GM19372 (cell line): ENCODE measurements at regions not wholly inside any gene's neighbourhood (a gene's known extent, or its start where the extent isn't known, plus 50 kb on each side); places are given as distances from the start of the nearest gene placed in this dataset.
"Not testable (repeated sequence)": the region's sequence is repeated elsewhere in the genome, so short reads cannot be mapped to it uniquely, and the experiment has no call there.

Source experiments
- ATAC-seq: cut with Tn5 transposase; IDR thresholded peaks from one replicate; pipeline ENCODE4 v1.9.1; 2021; ENCODE audit warnings: mild to moderate bottlenecking, low read depth, moderate library complexity; ENCODE audit not compliant: unreplicated experiment

DNA sequence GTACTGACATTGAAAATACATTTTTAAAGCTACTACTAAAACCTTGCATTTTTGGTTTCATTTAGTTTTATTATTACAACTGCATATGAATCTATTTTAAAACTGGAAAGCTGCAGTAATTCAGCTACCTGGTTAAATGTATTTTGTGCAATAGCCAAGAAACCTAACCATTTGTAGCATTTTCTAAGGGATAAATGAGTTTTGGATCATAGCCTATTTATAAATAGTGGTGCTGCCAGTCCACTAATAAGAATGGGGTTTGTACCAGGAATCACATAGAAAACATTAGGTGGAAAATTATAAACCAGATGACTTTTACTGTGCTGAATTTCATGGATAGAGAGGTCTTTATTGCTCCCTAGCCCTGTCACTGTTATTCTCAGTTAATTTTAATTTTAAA lies 454.7 kb downstream of the DIPK2A start:
- ATAC-seq, result no peak

DNA sequence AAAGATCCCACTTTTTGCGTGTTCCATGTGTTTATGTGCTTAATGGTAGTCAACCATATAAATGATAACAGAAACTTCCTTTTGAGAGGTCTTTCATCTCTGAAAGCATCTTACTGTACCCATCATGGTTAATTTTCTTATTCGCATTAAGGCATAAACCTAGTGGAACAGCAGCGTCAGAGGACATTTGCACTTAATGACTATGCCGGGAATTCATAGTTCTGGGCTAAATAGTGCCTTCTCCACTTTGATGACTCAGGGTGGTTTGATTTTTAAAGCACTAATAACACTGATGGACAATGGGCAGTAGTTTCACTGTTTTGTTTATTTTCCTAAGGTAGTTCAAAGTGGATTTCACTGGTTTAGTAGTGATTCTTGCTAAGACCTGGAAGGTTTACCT lies 455.3 kb downstream of the DIPK2A start:
- no peak for ATAC-seq

DNA sequence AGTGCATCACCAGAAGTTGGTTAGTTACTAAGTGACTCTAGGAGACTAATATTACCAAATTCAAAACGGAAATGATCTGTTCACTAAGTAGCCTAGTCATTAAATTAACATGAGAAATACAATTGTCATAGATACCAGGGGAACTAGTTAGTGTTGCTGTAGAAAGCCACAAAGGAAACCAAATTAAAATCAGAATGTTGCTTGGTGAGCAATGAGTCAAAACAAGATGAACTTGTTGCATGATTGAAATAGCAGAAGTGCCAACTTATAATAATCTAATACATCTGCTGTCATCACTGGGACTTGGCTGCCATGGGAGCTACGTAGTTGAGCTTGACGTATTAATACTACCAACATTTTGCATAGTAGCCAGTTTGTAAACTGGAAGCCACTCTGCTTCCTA lies 458.1 kb downstream of the DIPK2A start:
- ATAC-seq, result no peak

DNA sequence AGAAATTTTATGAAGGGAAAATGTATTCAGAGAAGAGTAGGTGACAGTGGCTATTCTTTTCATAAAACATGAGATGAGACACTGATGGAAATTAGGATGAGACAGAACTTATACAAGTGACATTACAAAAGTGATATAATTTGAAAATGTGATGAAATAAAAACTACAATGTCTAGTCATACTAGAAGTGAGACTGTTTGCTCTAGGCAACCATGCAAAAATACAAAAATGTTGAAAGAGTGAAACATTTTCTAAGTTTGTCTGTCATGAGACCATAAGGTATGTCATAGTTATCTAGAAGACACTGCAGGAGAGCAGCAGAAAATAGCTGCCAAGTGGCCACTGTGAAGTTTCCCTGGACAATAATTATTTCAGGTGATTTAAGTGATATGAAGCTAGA lies 459.5 kb downstream of the DIPK2A start:
- ATAC-seq, result no peak

DNA sequence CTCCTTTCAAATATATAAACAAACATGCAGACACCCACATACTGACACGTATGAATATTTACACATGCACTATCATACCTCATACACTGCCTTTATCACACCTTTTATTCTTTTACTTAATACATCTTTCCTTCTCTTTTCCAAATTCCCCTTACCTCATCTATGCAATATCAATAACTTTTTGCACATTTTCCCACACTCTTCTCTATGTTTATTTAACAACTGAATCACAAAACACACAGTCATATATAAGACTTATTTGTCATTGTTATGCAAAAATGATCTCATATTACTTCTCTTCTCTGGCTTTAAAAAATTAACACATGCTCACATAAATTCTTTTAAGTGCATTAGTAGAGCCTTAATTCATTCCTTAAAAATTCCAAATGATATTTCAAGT lies 461.4 kb downstream of the DIPK2A start:
- no peak for ATAC-seq

DNA sequence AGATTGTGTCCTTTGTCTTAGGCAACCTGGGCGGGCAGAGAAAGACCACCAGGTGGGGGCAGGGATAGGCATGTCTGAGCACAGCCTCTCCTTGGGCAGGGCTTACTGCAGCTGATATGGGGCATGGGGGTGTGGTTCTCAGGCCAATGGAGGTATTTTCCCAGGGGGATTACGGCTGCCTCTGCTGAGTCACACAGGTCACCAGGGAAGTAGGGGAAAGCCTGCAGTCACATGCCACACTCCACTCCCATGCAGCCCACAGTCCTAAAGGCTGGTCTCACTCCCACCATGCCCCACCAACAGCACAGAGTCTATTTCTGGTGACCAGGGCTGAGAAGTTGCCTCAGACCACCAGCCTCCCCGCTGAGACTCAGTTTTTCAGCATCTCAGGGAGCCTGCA lies 466.4 kb downstream of the DIPK2A start:
- ATAC-seq, result peak; percentile 58

DNA sequence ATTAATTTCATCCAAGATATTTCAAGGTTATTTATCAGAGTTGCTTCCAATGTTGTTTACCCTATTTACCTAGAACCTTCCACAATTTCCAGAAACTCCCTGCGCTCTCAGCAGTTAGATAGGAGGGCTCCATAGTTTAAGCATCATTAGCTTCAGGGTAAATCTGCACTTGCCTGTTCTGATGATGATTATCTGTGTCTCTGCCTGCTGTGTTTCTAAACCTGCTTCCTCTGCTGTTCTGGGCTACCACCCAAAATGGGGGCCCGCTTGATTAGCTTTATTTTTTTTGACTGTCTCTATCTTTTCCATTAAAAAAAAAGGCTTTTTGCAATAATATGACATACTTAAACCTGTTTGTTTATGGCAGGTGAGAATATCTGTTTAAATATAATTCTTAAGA lies 472.4 kb downstream of the DIPK2A start:
- ATAC-seq, result no peak

DNA sequence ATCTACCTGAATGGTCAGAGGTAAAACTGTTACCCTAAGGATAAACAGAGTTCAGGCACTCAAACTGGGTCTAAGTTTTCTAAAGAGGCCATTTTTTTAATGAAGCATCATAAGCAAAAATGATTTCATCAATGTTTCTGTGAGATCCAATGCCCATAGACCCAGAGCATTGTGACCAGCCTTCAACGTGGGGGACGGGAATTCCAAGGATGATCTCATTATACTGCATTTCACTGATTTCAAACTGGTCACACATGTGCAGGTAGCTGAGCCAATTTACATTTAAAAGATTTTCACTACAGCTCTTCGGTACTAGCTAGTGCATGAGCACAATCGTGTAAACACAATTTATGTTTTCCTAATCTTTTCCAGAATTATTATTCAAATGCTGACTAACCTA lies 472.9 kb downstream of the DIPK2A start:
- no peak for ATAC-seq

DNA sequence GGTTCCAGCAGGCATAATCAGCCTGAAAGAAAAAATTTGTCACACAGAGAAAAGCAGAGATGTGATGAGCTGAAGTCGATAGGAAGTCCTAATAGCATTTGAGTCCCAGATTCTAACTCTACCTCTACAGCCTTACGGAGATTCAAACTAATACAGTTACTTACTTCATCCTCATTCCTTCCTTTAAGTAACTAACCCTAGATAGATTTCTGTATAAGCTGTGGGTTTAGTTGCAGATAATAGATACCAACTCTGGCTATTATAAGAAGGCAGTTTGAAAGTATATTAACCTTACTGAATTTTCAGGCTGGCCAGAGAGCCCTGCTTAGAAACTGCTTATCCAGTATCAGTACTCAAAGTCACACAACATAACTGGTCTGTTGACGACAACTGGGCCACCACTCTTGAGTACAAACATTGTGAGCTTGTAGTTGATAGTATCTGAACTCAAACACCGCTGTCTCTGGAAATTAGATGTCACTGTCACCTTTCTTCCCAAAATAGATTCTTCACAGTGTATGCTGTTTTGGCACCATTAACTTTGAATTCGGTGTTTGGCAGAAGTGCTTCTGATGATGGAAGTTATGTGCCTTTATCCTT lies 484.3 kb downstream of the DIPK2A start:
- no peak for ATAC-seq

DNA sequence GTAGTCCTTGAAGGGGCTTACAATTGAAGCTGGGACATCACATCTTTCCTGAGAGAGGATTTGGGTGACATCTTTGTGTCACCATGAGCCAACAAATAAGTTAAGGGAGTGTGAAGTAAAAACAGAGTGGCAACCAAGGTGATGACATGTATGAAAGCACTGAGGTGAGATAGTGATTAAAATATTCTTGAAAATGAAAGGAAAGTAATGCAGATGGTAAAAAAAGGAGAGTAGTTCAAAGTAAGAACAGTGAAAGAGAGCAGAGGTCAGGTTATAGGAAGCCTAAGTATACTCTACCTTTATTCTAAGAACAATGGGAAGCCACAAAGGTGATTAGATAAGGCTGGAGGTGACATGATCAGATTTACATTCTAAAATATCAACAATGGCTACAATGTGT lies 486.1 kb downstream of the DIPK2A start:
- no peak for ATAC-seq

DNA sequence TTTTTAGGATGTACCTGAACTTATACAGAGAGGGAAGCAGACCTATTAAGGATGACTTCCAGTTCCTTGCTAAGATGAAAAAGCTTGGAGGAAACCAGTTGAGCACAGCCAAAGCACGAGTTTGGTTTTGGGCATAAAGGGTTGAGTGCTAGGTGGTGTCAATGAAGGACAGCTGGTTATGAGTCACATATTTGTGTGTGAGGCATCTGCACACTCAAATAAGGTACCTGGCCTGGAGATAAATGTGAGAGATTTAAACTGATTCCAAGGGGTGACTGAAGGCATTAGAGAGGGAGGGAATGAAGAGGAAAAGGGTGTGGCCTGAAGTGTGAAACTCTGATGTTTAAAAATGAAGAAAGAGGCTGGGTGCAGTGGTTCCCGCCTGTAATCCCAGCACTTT lies 486.7 kb downstream of the DIPK2A start:
- ATAC-seq, result no peak

DNA sequence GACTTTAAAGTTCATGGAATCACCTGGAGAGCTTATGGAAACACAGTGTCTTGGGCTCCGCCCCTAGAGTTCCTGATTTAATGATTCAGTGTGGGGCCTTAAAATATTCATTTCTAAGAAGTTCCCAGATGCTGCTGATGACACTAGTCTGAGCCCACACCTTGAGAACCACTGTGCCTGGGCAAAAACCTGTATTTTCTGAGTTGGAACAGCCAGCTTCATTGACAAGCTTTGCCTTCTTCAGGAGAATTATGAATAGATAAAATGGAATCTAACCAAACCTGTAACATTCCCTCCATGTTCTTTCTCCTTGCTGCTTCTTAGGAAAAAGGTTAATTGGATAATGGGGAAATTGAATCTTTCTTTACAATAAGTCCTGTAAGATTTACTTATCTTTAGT lies 490.7 kb downstream of the DIPK2A start:
- ATAC-seq, result no peak

DNA sequence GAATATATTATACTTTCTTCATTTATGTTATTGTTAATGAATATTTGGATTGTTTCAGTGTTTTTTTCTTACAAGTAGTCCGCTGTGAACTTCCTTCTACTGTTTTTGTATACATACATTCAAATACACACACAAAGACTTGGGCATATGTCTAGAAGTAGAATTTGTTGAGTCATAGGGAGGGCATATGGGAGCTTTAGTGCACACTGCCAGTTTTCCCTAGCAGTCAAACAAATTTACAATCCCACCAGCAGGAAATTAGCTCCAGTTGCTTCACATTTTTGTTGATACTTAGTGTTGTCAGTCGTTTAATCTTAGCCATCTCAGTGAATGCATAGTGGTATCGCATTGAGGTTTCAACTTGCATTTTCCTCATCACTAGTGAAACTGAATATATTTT lies 492.3 kb downstream of the DIPK2A start:
- no peak for ATAC-seq

DNA sequence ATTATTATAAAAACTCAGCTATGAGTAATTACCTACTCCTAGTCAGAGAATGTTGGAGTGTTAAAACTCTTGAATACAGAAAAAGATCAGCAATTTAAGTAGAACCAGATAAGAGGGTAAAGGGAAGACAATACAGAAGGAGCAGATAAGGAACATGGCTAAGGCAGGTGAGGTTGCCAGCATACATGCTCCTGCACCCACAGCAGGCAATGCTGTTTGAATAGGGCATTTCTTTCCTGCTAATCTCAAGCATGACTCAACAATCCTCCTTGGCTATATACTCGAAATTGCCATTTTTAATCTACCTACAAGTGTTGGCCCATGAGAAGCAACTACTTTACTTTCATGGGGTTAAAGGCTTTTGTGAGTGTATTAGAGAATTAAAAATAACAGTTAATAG lies 494.5 kb downstream of the DIPK2A start:
- ATAC-seq, result no peak

DNA sequence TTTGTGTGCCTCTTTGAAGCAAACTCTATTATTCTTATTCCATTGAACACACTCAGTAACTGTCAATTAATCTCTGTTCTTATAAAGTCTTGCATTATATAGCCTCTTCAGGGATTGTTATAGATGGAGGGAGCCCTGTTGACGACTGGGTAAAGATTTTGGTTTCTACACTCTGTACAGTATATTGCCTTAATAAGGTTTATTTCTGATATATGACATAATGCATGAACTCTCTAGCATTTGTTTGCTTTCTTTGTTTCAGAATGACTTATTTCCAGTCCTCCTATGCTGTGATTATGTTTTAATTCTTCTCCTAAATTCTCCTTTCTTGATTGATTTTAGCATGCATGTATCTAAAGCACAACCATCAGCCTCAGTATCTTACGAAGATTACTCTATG lies 494.9 kb downstream of the DIPK2A start:
- no peak for ATAC-seq

DNA sequence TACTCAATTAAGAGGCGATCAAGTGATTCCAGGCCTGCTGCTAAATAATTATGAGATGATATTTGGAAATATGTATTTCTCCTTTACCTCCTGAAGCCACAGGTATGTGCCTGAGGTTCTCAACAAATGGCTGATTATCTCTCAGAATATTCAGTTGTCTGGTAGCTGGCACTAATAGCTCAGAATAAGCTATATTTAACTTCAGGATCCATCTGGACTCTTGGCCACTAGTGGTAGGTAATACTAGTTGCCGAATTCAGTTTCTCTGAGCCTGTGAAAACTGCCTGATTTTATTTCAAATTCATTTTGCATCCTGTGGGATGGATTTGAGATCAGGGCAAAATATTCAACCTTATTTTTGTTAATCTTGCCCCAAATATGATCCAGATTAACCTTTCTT lies 499.0 kb downstream of the DIPK2A start:
- ATAC-seq, result no peak

DNA sequence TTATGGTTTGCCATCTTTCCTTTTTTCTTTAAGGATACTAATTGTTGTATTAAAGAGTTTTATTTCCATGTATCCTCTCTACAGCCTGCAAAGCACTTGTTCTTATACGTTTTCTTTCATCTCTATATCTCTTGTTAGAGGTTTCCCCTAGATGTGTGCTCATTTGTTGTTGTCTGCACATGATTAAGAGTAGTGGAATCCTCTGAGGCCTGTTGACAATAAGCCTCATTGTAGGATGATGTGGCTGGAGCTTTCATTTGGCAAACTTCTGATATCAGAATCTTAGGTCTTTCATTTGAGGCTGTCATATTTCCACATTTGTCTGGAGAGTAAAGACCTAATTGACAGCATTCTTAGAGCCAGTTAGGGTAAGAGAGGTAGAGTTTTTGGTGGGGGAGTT lies 506.0 kb downstream of the DIPK2A start:
- no peak for ATAC-seq

DNA sequence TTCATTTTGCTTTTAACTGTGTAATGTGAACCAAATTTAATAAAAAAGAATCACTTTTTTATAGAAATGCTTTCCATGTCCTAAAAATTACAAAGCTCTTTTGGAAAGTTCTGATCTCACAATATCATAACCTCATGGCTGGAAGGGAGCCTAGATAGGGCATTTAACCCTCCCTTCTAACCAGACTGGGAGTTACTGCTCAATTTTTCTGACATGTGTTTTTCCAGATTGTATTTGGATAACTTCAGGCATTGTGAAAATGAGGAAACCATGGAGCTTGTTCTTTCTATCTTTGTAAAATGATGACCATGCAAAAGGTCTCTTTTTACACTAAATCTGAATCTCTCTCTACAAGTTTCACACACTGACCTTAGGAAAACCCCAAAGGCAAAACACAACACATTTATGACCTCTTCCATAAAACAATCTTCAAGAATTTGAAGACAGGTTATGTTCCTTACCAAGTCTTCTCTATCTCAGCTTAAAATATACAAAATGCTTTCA lies 508.8 kb downstream of the DIPK2A start:
- ATAC-seq, result no peak

DNA sequence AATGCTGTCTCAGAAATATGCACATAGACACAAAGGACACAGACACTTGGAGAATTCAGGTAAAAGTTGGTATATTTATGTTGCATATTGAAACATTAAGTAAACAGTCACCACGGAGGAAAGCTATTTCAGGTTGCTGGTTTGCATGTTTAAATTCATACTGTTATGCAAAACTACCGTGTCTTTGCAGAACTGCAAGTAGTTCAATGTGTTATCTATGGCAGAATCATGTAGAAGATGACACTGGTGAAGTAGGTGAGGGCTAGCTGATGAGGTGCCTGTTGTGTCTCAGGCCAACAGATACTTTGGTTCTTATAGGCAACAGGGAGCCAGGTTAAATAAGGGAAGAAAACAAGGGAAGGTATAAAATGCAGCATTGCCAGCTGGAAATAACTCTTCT lies 511.3 kb downstream of the DIPK2A start:
- no peak for ATAC-seq

DNA sequence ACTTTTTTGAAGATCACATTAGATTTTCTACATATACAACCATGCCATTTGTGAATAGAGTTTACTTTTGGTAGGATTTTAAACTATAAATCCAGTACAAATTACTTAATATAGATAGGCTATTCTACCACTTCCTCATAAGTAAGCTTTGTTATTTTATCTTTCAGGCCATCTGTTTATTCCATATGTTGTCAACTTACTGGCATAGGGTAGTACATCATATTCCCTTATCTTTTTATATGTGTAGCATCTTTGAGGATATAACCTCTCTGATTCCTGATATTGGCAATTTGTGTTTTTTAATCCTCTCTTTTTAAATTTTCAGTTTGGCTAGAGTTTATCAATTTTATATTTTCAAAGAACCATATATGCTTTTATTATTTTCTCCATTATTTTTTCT lies 515.4 kb downstream of the DIPK2A start:
- ATAC-seq, result no peak

DNA sequence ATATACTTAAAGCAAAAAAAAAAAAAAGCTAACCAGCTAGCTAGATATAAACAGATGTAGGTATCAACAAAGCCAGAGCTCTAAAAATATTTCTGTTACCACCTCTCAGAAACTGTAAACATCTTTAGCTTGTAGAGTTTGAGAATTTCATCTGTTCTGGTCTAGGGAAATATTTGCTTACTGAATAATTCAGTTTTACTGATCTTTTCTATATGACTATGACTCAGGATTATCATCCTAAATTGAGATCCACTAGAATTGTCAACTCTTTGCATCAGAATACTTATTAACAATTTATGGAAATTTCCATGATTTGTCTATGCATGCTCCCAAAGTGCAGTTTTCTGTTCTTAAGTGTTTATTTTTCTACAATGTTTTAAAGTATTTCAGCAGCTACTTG lies 517.3 kb downstream of the DIPK2A start:
- no peak for ATAC-seq

DNA sequence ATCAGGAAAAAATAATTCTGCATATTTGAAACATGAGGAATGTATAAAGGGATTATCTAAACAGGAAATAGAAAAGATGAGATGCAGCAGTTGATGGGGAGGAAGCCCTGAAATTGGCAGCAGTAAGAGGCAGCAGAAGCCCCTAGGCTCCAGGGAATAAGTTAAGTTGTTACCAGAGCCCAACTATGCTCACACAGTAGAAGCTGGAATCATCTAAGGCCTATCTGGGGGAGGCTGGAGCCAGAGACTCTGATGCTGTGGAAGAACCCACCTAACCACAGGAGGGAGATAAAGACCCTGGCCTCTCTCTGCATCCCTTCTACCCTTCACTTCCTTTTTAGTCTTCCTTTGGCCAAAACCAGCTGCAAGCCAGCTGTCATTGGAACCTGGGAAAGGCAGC lies 519.7 kb downstream of the DIPK2A start:
- no peak for ATAC-seq

DNA sequence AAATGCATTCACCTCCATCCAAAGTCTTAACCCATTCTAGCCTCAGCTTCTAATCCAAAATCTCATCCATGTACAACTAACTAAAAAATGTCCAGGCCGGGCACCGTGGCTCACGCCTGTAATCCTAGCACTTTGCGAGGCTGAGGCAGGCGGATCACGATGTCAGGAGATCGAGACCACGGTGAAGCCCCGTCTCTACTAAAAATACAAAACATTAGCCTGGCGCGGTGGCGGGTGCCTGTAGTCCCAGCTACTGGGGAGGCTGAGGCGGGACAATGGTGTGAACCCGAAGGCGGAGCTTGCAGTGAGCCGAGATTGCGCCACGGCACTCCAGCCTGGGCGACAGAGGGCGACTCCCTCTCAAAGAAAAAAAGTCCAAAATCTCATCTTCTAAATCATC lies 523.0 kb downstream of the DIPK2A start:
- not testable (repeated sequence) for ATAC-seq
